ENCODE measurements at regions not wholly inside any gene's neighbourhood (a gene's known extent, or its start where the extent isn't known, plus 50 kb on each side); places are given as distances from the start of the nearest gene placed in this dataset.

- TF ChIP-seq CTCF (conservative IDR thresholded peaks at IDR 0.05) = no peak
- TF ChIP-seq EZH2 (IDR thresholded peaks at IDR 0.05; ENCODE audit: low read depth) = no peak
Observed at GRCh38 chr1:8182034-8182761, 135.7 kb upstream of the SLC45A1 start.

Measured in PC-9 (cell line).